KMS-11 (cell line): ENCODE measurements at regions not wholly inside any gene's neighbourhood (a gene's known extent, or its start where the extent isn't known, plus 50 kb on each side); places are given as distances from the start of the nearest gene placed in this dataset.

Experiments
- H2AFZ ChIP-seq: fragments of 200-600 bp; sonication (generic); 2 replicates; pipeline ENCODE4 v1.6.1; 2016; ENCODE audit warnings: antibody characterized with exemption, mixed run types, low read depth
- H3K27ac ChIP-seq: fragments of 200-600 bp; sonication (generic); 2 replicates; pipeline ENCODE4 v1.6.1; 2016; ENCODE audit warnings: mild to moderate bottlenecking, mixed run types
- H3K27me3 ChIP-seq: fragments of 200-600 bp; sonication (generic); 2 replicates; pipeline ENCODE4 v1.6.1; 2017; ENCODE audit warnings: mild to moderate bottlenecking, low read depth, mixed run types, moderate library complexity; ENCODE audit not compliant: insufficient read depth
- H3K36me3 ChIP-seq: fragments of 200-600 bp; sonication (generic); 2 replicates; pipeline ENCODE4 v1.6.1; 2017; ENCODE audit warnings: mild to moderate bottlenecking, mixed run types; ENCODE audit not compliant: insufficient read depth
- H3K4me1 ChIP-seq: fragments of 200-600 bp; sonication (generic); 2 replicates; pipeline ENCODE4 v1.6.1; 2016; ENCODE audit warnings: mild to moderate bottlenecking, low read depth, mixed run types; ENCODE audit not compliant: poor library complexity, severe bottlenecking
- H3K4me2 ChIP-seq: fragments of 200-600 bp; sonication (generic); 2 replicates; pipeline ENCODE4 v1.7.0; 2016; ENCODE audit warnings: mild to moderate bottlenecking, mixed run types
- H3K4me3 ChIP-seq: fragments of 200-600 bp; sonication (generic); IDR thresholded peaks from 2 replicates; pipeline ENCODE4 v1.6.1; 2017; ENCODE audit warnings: low read depth, low read length, mixed read lengths; ENCODE audit not compliant: insufficient read depth
- H3K79me2 ChIP-seq: fragments of 200-600 bp; sonication (generic); 2 replicates; pipeline ENCODE4 v1.6.1; 2016; ENCODE audit warnings: low read depth, mixed run types; ENCODE audit not compliant: insufficient read depth
- H3K9ac ChIP-seq: fragments of 200-600 bp; sonication (generic); 2 replicates; pipeline ENCODE4 v1.6.1; 2016; ENCODE audit warnings: mild to moderate bottlenecking, mixed run types
- H4K20me1 ChIP-seq: fragments of 200-600 bp; sonication (generic); 2 replicates; pipeline ENCODE4 v1.6.1; 2016; ENCODE audit warnings: mild to moderate bottlenecking, mixed run types; ENCODE audit not compliant: insufficient read depth
- TF ChIP-seq, protein P1 (sequence below): fragments of 200-600 bp; sonication (generic); conservative IDR thresholded peaks from 2 replicates; pipeline ENCODE4 v1.6.1; 2017; ENCODE audit warnings: low read depth, mild to moderate bottlenecking, antibody characterized with exemption, low read length, moderate library complexity, mixed read lengths

DNA sequence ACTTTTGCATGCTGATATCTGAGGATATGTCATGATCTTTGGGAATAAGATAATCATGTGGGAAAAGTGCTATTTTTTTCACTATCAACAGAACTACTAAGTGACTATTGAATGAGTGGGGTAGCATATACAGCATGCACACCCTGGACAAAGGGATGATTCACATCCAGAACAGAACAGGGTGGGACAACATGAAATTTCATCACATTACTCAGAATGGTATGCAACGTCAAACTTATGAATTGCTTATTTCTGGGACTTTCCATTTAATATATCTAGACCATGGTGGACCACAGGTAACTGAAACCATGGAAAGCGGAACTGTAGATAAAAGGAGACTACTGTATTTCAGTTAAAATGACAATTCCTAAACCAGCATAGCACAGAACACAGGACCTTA lies 370.0 kb downstream of the HINT1 start:
- Histone ChIP-seq H4K20me1 (no peaks in the 10 kb centered on the region), H3K4me2 (no peak overlapping the region), H2AFZ (no peak overlapping the region), H3K27ac (no peak overlapping the region), H3K27me3 (no peaks in the 10 kb centered on the region), H3K79me2 (no peaks in the 10 kb centered on the region), H3K36me3 (no peaks in the 10 kb centered on the region), H3K4me1 (no peaks in the 10 kb centered on the region), H3K9ac (no peak overlapping the region), H3K4me3 (no peak overlapping the region)
- TF ChIP-seq, protein P1, sequence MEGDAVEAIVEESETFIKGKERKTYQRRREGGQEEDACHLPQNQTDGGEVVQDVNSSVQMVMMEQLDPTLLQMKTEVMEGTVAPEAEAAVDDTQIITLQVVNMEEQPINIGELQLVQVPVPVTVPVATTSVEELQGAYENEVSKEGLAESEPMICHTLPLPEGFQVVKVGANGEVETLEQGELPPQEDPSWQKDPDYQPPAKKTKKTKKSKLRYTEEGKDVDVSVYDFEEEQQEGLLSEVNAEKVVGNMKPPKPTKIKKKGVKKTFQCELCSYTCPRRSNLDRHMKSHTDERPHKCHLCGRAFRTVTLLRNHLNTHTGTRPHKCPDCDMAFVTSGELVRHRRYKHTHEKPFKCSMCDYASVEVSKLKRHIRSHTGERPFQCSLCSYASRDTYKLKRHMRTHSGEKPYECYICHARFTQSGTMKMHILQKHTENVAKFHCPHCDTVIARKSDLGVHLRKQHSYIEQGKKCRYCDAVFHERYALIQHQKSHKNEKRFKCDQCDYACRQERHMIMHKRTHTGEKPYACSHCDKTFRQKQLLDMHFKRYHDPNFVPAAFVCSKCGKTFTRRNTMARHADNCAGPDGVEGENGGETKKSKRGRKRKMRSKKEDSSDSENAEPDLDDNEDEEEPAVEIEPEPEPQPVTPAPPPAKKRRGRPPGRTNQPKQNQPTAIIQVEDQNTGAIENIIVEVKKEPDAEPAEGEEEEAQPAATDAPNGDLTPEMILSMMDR, result no peak

- no peaks in the 10 kb centered on the region for H3K27me3 ChIP-seq
- no peak overlapping the region for H3K4me3 ChIP-seq
- H2AFZ ChIP-seq, result no peak overlapping the region
- H3K27ac ChIP-seq, result no peak overlapping the region
- TF ChIP-seq, protein P1, result no peak
- no peaks in the 10 kb centered on the region for H4K20me1 ChIP-seq
- no peak overlapping the region for H3K4me2 ChIP-seq
- H3K4me1 ChIP-seq, result no peaks in the 10 kb centered on the region
- H3K36me3 ChIP-seq, result no peaks in the 10 kb centered on the region
- no peak overlapping the region for H3K9ac ChIP-seq
- H3K79me2 ChIP-seq, result no peaks in the 10 kb centered on the region
Measured at GRCh38 chr5:130777794-130778193, 387.3 kb downstream of the HINT1 start.

DNA sequence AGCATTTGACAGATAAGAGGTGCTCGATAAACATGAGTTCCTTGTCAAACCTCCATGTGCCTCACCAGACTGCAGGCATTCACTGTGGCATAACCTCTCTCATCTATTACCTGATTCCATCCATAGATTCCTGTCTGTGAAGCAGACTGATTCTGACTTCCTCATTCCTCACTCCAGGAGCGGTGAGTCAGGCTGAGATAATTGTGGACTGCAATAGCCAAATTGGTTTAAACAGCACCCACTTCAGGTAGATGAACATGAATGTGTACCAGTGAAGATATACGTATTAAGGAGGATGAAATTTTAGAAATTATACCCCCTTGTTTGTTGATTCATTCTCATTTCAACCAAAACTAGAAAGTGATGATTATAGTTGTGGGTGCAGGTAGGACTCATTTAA lies 391.2 kb downstream of the HINT1 start:
- Histone ChIP-seq H3K4me3 (no peak overlapping the region), H3K36me3 (no peaks in the 10 kb centered on the region), H3K27me3 (no peaks in the 10 kb centered on the region), H2AFZ (no peak overlapping the region), H3K27ac (no peak overlapping the region), H4K20me1 (no peaks in the 10 kb centered on the region), H3K4me2 (no peak overlapping the region), H3K79me2 (no peaks in the 10 kb centered on the region), H3K9ac (no peak overlapping the region), H3K4me1 (no peaks in the 10 kb centered on the region)
- TF ChIP-seq, protein P1, result no peak

DNA sequence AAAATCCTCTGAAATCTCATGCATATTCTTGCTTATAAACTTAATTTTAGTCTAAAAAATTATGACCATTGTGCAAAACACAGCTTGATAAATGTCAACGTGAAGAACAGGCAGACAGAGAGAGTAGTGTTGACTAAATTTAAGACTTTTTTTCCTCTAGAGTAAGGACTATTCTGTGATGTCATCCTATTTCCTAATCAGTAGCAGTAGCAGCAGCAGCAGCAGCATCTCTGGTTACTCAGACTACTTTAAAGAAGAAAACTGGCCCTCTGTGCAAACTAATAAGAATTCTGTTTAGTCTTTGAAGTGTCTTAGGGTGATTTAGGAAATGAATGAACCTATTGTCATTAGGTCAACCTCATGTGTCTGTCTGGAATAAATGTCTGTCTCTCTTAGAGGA lies 403.0 kb downstream of the HINT1 start:
- H3K27ac ChIP-seq, result no peak overlapping the region
- no peaks in the 10 kb centered on the region for H4K20me1 ChIP-seq
- no peak overlapping the region for H3K9ac ChIP-seq
- no peak overlapping the region for H2AFZ ChIP-seq
- no peaks in the 10 kb centered on the region for H3K27me3 ChIP-seq
- no peak overlapping the region for H3K4me2 ChIP-seq
- no peaks in the 10 kb centered on the region for H3K4me1 ChIP-seq
- no peak overlapping the region for H3K4me3 ChIP-seq
- H3K79me2 ChIP-seq, result no peaks in the 10 kb centered on the region
- TF ChIP-seq, protein P1, result no peak
- no peaks in the 10 kb centered on the region for H3K36me3 ChIP-seq
